Ascending aorta (tissue), 2 donors: ENCODE measurements at regions not wholly inside any gene's neighbourhood (a gene's known extent, or its start where the extent isn't known, plus 50 kb on each side); places are given as distances from the start of the nearest gene placed in this dataset.
"Not testable (repeated sequence)": the region's sequence is repeated elsewhere in the genome, so short reads cannot be mapped to it uniquely, and the experiment has no call there.

ENCODE experiments used
- DNase-seq, 2 donors: peaks; one replicate each; pipeline ENCODE4 v3.0.0-alpha.2; 2019; ENCODE audit warnings: low spot score in 2 of 2
- H3K27ac ChIP-seq, 2 donors: fragments of 200-600 bp; sonication (generic); one replicate each; pipeline ENCODE4 v1.5.1; 2016 to 2017; ENCODE audit warnings: mild to moderate bottlenecking in 1 of 2
- H3K27me3 ChIP-seq: fragments of 200-600 bp; sonication (generic); one replicate; pipeline ENCODE4 v1.5.1; 2017
- H3K36me3 ChIP-seq, 2 donors: fragments of 200-600 bp; sonication (generic); one replicate each; pipeline ENCODE4 v1.5.1; 2016
- H3K4me1 ChIP-seq, 2 donors: fragments of 200-600 bp; sonication (generic); one replicate each; pipeline ENCODE4 v1.5.1; 2016 to 2017; ENCODE audit warnings: mild to moderate bottlenecking in 1 of 2
- H3K4me3 ChIP-seq, 2 donors: fragments of 200-600 bp; sonication (generic); one replicate each; pipeline ENCODE4 v1.5.1; 2016 to 2017; ENCODE audit warnings: mild to moderate bottlenecking in 1 of 2
- H3K9me3 ChIP-seq, 2 donors: fragments of 200-600 bp; sonication (generic); one replicate each; pipeline ENCODE4 v1.5.1; 2016
- CTCF ChIP-seq, 3 experiments: fragments of 200-600 bp in 2 of 3; fragments of 450-650 bp in 1 of 3; sonication (generic) in 2 of 3; IDR thresholded peaks; one replicate each; pipeline ENCODE4 v1.5.1; 2016 to 2019; ENCODE audit warnings: antibody characterized with exemption in 3 of 3, mild to moderate bottlenecking in 1 of 3, moderate library complexity in 1 of 3
- intact Hi-C: fragments of 100-400 bp; cut with DNase I; formaldehyde crosslinking; loops from one replicate; pipeline ENCODE4 v1.15.1; 2023

GRCh38 chr14:34381304-34381703 is 80.7 kb downstream of the SPTSSA start:
- DNase-seq, H3K4me1 ChIP-seq, H3K36me3 ChIP-seq, intact Hi-C loops, H3K27me3 ChIP-seq, H3K27ac ChIP-seq, H3K4me3 ChIP-seq, H3K9me3 ChIP-seq: not testable (repeated sequence)

- Histone ChIP-seq H3K27ac (no peak overlapping the region), H3K36me3 (no peaks in the 10 kb centered on the region), H3K27me3 (no peaks in the 10 kb centered on the region), H3K4me3 (no peak overlapping the region), H3K4me1 (no peaks in the 10 kb centered on the region), H3K9me3 (no peaks in the 10 kb centered on the region)
- no peak for TF ChIP-seq CTCF (IDR thresholded peaks at IDR 0.05)
- DNase-seq = no peak
- intact Hi-C loops = no loop called here
Measured at GRCh38 chr14:34380471-34380845, 81.6 kb downstream of the SPTSSA start.

GRCh38 chr14:34379816-34380470 is 82.1 kb downstream of the SPTSSA start:
- H3K9me3 ChIP-seq = no peaks in the 10 kb centered on the region
- H3K27ac ChIP-seq = no peak overlapping the region
- TF ChIP-seq CTCF (IDR thresholded peaks at IDR 0.05) = no peak
- no peak for DNase-seq
- H3K36me3 ChIP-seq = no peaks in the 10 kb centered on the region
- no peak overlapping the region for H3K4me3 ChIP-seq
- intact Hi-C loops = no loop called here
- no peaks in the 10 kb centered on the region for H3K27me3 ChIP-seq
- H3K4me1 ChIP-seq = no peaks in the 10 kb centered on the region

- TF ChIP-seq CTCF (IDR thresholded peaks at IDR 0.05) = no peak
- no peaks in the 10 kb centered on the region for H3K9me3 ChIP-seq
- no peak for DNase-seq
- no peaks in the 10 kb centered on the region for H3K27me3 ChIP-seq
- no peak overlapping the region for H3K4me3 ChIP-seq
- H3K4me1 ChIP-seq = no peaks in the 10 kb centered on the region
- intact Hi-C loops = no loop called here
- no peaks in the 10 kb centered on the region for H3K36me3 ChIP-seq
- no peak overlapping the region for H3K27ac ChIP-seq
Measured at GRCh38 chr14:34376649-34377267, 85.3 kb downstream of the SPTSSA start.

GRCh38 chr14:34374998-34375740 is 86.9 kb downstream of the SPTSSA start:
- Histone ChIP-seq H3K36me3 (no peaks in the 10 kb centered on the region), H3K27ac (no peak overlapping the region), H3K4me3 (no peak overlapping the region), H3K27me3 (no peaks in the 10 kb centered on the region), H3K4me1 (no peaks in the 10 kb centered on the region), H3K9me3 (no peaks in the 10 kb centered on the region)
- intact Hi-C loops = no loop called here
- DNase-seq = no peak
- TF ChIP-seq CTCF (IDR thresholded peaks at IDR 0.05) = no peak

GRCh38 chr14:34373191-34373590 is 88.8 kb downstream of the SPTSSA start:
- Histone ChIP-seq H3K9me3 (no peaks in the 10 kb centered on the region), H3K36me3 (no peaks in the 10 kb centered on the region), H3K27ac (no peak overlapping the region), H3K27me3 (no peaks in the 10 kb centered on the region), H3K4me3 (no peak overlapping the region), H3K4me1 (no peaks in the 10 kb centered on the region)
- no peak for TF ChIP-seq CTCF (IDR thresholded peaks at IDR 0.05)
- DNase-seq = no peak
- intact Hi-C loops = no loop called here
